Spleen (tissue), 11 donors: ENCODE measurements at regions not wholly inside any gene's neighbourhood (a gene's known extent, or its start where the extent isn't known, plus 50 kb on each side); places are given as distances from the start of the nearest gene placed in this dataset.

ENCODE experiments used
- DNase-seq: peaks from one replicate; pipeline ENCODE4 v3.0.0-alpha.2; 2020
- H3K27ac ChIP-seq, 8 donors: fragments of 200-600 bp; sonication (generic) in 7 of 8; 1 replicate in 4 of 8; 2 replicates in 4 of 8; pipeline versions ENCODE4 v1.5.0 to v1.8.0; 2016 to 2021; ENCODE audit warnings: inconsistent platforms in 4 of 8, mild to moderate bottlenecking in 4 of 8, moderate library complexity in 1 of 8
- H3K27me3 ChIP-seq, 7 donors: fragments of 200-600 bp; sonication (generic) in 6 of 7; replicated peaks in 1 of 7; 1 replicate in 4 of 7; 2 replicates in 3 of 7; pipeline versions ENCODE4 v1.5.0 to v1.8.0; 2016 to 2021; ENCODE audit warnings: inconsistent platforms in 3 of 7, mild to moderate bottlenecking in 1 of 7
- H3K36me3 ChIP-seq, 6 donors: fragments of 200-600 bp; sonication (generic) in 5 of 6; 1 replicate in 4 of 6; 2 replicates in 2 of 6; pipeline versions ENCODE4 v1.5.0 to v1.8.0; 2016 to 2021; ENCODE audit warnings: inconsistent platforms in 2 of 6
- H3K4me1 ChIP-seq, 6 donors: fragments of 200-600 bp; sonication (generic) in 5 of 6; 1 replicate in 3 of 6; 2 replicates in 3 of 6; pipeline versions ENCODE4 v1.5.0 to v1.8.0; 2016 to 2021; ENCODE audit warnings: inconsistent platforms in 3 of 6
- H3K4me3 ChIP-seq, 8 donors: fragments of 200-600 bp; sonication (generic) in 7 of 8; 1 replicate in 4 of 8; 2 replicates in 4 of 8; pipeline versions ENCODE4 v1.5.0 to v1.8.0; 2016 to 2021; ENCODE audit warnings: inconsistent platforms in 4 of 8, mild to moderate bottlenecking in 4 of 8, moderate library complexity in 2 of 8
- H3K9me3 ChIP-seq, 8 donors: fragments of 200-600 bp; sonication (generic) in 7 of 8; 1 replicate in 4 of 8; 2 replicates in 4 of 8; pipeline versions ENCODE4 v1.5.0 to v1.8.0; 2016 to 2021; ENCODE audit warnings: inconsistent platforms in 4 of 8
- POLR2A ChIP-seq, 3 donors: fragments of 450-650 bp; IDR thresholded peaks; one replicate each; pipeline ENCODE4 v1.5.1; 2017; ENCODE audit warnings: antibody characterized with exemption in 3 of 3, mild to moderate bottlenecking in 1 of 3
- POLR2AphosphoS5 ChIP-seq, 3 donors: sonication (generic); formaldehyde crosslinking; IDR thresholded peaks; one replicate each; pipeline ENCODE4 v1.5.1; 2017; ENCODE audit warnings: antibody characterized with exemption in 3 of 3
- WGBS, 5 donors: extraction: QIAGEN DNeasy Blood & Tissue Kit in 3 of 5; methylation state at CpG; one replicate each; pipeline versions ENCODE4 v1.1.5 to v1.1.7; 2013 to 2018; 5-methylcytosine and 5-hydroxymethylcytosine counted together
- intact Hi-C: fragments of 100-400 bp; cut with DNase I; formaldehyde crosslinking; loops from one replicate; pipeline ENCODE4 v1.15.0; 2023; ENCODE audit warnings: low total_unique reads
- TF ChIP-seq, protein P1 (sequence below), 11 experiments: fragments of 200-600 bp in 7 of 11; fragments of 450-650 bp in 4 of 11; sonication (generic) in 4 of 11; IDR thresholded peaks in 8 of 11; conservative IDR thresholded peaks in 3 of 11; 1 replicate in 7 of 11; 2 replicates in 4 of 11; pipeline versions ENCODE4 v1.4.0 to v1.8.0; 2016 to 2021; ENCODE audit warnings: antibody characterized with exemption in 11 of 11, inconsistent platforms in 4 of 11, mild to moderate bottlenecking in 1 of 11
- donor health status: healthy with polysubstance abuse.
- donor health status: DM: no; HTN: no; CAD: no; lungs with moderate emphysema.
- donor health status: DM: no; HTN: no; CAD: no.
- donor health status: Bipolar disorder and iron deficiency.
- donor health status: healthy.
- donor health status: DM: no; HTN: no; CAD: no.
- donor health status: DM: yes; HTN: yes; CAD: no.

GRCh38 chr12:94092516-94093241 lies 55.7 kb upstream of the PLXNC1 start:
- intact Hi-C loops: no loop called here

GRCh38 chr12:94094700-94095099 lies 53.7 kb upstream of the PLXNC1 start:
- H3K9me3 ChIP-seq: no peaks in the 10 kb centered on the region
- peaks cover 0 to 3% (median 0%) of the 10 kb centered on the region in 7 donors for H3K27me3 ChIP-seq
- no peak overlapping the region for H3K4me3 ChIP-seq
- no peaks in the 10 kb centered on the region for H3K36me3 ChIP-seq
- no peaks in the 10 kb centered on the region for H3K4me1 ChIP-seq
- no peak for DNase-seq
- TF ChIP-seq, protein P1, sequence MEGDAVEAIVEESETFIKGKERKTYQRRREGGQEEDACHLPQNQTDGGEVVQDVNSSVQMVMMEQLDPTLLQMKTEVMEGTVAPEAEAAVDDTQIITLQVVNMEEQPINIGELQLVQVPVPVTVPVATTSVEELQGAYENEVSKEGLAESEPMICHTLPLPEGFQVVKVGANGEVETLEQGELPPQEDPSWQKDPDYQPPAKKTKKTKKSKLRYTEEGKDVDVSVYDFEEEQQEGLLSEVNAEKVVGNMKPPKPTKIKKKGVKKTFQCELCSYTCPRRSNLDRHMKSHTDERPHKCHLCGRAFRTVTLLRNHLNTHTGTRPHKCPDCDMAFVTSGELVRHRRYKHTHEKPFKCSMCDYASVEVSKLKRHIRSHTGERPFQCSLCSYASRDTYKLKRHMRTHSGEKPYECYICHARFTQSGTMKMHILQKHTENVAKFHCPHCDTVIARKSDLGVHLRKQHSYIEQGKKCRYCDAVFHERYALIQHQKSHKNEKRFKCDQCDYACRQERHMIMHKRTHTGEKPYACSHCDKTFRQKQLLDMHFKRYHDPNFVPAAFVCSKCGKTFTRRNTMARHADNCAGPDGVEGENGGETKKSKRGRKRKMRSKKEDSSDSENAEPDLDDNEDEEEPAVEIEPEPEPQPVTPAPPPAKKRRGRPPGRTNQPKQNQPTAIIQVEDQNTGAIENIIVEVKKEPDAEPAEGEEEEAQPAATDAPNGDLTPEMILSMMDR (IDR thresholded peaks at IDR 0.05 in 8 of 11, conservative IDR thresholded peaks at IDR 0.05 in 3 of 11): no peak
- TF ChIP-seq POLR2AphosphoS5 (IDR thresholded peaks at IDR 0.05) (no peak), POLR2A (IDR thresholded peaks at IDR 0.05) (no peak)
- 52 to 94% (median 63%) methylated on average over 2 of the region's 2 CpGs for WGBS, 5 donors
- intact Hi-C loops: no loop called here
- H3K27ac ChIP-seq: no peak overlapping the region

More at GRCh38 chr12:94092516-94093241, 55.7 kb upstream of the PLXNC1 start:
- WGBS, 5 donors: 75 to 86% (median 80%) methylated on average over 13 of the region's 13 CpGs
- Histone ChIP-seq H3K4me3 (no peak overlapping the region), H3K27me3 (no peaks in the 10 kb centered on the region), H3K36me3 (no peaks in the 10 kb centered on the region), H3K4me1 (no peaks in the 10 kb centered on the region), H3K9me3 (no peaks in the 10 kb centered on the region), H3K27ac (no peak overlapping the region)
- no peak for DNase-seq
- TF ChIP-seq POLR2A (IDR thresholded peaks at IDR 0.05) (no peak), POLR2AphosphoS5 (IDR thresholded peaks at IDR 0.05) (no peak)
- TF ChIP-seq, protein P1 (IDR thresholded peaks at IDR 0.05 in 8 of 11, conservative IDR thresholded peaks at IDR 0.05 in 3 of 11): no peak

GRCh38 chr12:94095618-94096017 lies 52.8 kb upstream of the PLXNC1 start:
- Histone ChIP-seq H3K4me1 (peaks cover 0 to 7% (median 4%) of the 10 kb centered on the region in 6 donors), H3K36me3 (no peaks in the 10 kb centered on the region), H3K27me3 (peaks cover 0 to 12% (median 4%) of the 10 kb centered on the region in 7 donors), H3K27ac (no peak overlapping the region), H3K9me3 (no peaks in the 10 kb centered on the region), H3K4me3 (no peak overlapping the region)
- TF ChIP-seq, protein P1 (IDR thresholded peaks at IDR 0.05 in 8 of 11, conservative IDR thresholded peaks at IDR 0.05 in 3 of 11): no peak
- TF ChIP-seq POLR2A (IDR thresholded peaks at IDR 0.05): no peak
- no peak for TF ChIP-seq POLR2AphosphoS5 (IDR thresholded peaks at IDR 0.05)
- no peak for DNase-seq
- WGBS, 5 donors: 79 to 92% (median 81%) methylated on average over 2 of the region's 2 CpGs
- intact Hi-C loops: no loop called here

GRCh38 chr12:94098466-94098865 lies 49.9 kb upstream of the PLXNC1 start:
- Histone ChIP-seq H3K27ac (no peak overlapping the region), H3K4me1 (peaks cover 3 to 25% (median 20%) of the 10 kb centered on the region in 6 donors), H3K4me3 (no peak overlapping the region), H3K36me3 (no peaks in the 10 kb centered on the region), H3K27me3 (peaks cover 0 to 19% (median 10%) of the 10 kb centered on the region in 7 donors), H3K9me3 (no peaks in the 10 kb centered on the region)
- DNase-seq: no peak
- WGBS, 5 donors: 44 to 72% (median 56%) methylated on average over 3 of the region's 3 CpGs
- TF ChIP-seq, protein P1 (IDR thresholded peaks at IDR 0.05 in 8 of 11, conservative IDR thresholded peaks at IDR 0.05 in 3 of 11): no peak
- TF ChIP-seq POLR2AphosphoS5 (IDR thresholded peaks at IDR 0.05) (no peak), POLR2A (IDR thresholded peaks at IDR 0.05) (no peak)
- intact Hi-C loops: no loop called here
